MM.1S (cell line): ENCODE measurements at regions not wholly inside any gene's neighbourhood (a gene's known extent, or its start where the extent isn't known, plus 50 kb on each side); places are given as distances from the start of the nearest gene placed in this dataset.

Experiments used
- CTCF ChIP-seq: fragments of 300-600 bp; sonication (generic); IDR thresholded peaks from 2 replicates; pipeline ENCODE4 v1.5.1; 2016; ENCODE audit warnings: antibody characterized with exemption, low read length, mixed read lengths
- EZH2 ChIP-seq: fragments of 300-600 bp; sonication (generic); optimal IDR thresholded peaks from 2 replicates; pipeline ENCODE3; 2017; ENCODE audit warnings: low read depth, mild to moderate bottlenecking, antibody characterized with exemption, low read length, mixed read lengths
- EZH2phosphoT487 ChIP-seq: fragments of 300-600 bp; sonication (generic); IDR thresholded peaks from 2 replicates; pipeline ENCODE4 v1.6.1; 2018; ENCODE audit warnings: antibody characterized with exemption, low read length

GRCh38 chr5:92729088-92729487 lies 851.9 kb downstream of the NR2F1-AS1 start:
- TF ChIP-seq CTCF, result no peak
- no peak for TF ChIP-seq EZH2phosphoT487
- TF ChIP-seq EZH2, result no peak
